GM12872 (cell line): ENCODE measurements at regions not wholly inside any gene's neighbourhood (a gene's known extent, or its start where the extent isn't known, plus 50 kb on each side); places are given as distances from the start of the nearest gene placed in this dataset.

ENCODE experiments used
- CTCF ChIP-seq: IDR thresholded peaks from 3 replicates; pipeline ENCODE4 v1.5.1; 2011; ENCODE audit warnings: low read depth, mild to moderate bottlenecking, low read length, moderate library complexity; ENCODE audit not compliant: insufficient read depth

- TF ChIP-seq CTCF: no peak
Observed at GRCh38 chr19:32061315-32061714, 284.1 kb upstream of the ZNF507 start.

DNA sequence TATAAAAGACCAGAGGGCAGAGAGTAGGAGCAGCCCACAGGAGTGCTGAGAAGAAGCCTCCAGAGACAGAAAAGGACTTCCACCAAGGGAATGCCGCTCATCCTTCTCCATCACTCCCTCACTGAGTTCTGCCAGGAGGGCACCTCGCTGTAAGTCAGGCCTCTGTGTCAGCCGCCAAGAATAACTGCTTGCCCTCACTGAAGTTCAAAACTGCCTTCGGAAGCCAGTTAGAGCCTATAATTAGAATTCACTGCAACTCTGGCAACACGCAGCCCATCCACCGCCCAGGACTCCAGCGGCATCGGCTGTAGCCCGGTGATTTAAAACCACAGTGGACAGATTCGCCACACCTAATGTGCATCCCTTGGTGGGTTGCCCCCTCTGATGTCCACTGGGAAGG, 281.8 kb upstream of the ZNF507 start:
- no peak for TF ChIP-seq CTCF

- TF ChIP-seq CTCF: no peak
Observed at GRCh38 chr19:32066056-32066455, 279.4 kb upstream of the ZNF507 start.

- TF ChIP-seq CTCF: no peak
Observed at GRCh38 chr19:32067685-32068084, 277.7 kb upstream of the ZNF507 start.

DNA sequence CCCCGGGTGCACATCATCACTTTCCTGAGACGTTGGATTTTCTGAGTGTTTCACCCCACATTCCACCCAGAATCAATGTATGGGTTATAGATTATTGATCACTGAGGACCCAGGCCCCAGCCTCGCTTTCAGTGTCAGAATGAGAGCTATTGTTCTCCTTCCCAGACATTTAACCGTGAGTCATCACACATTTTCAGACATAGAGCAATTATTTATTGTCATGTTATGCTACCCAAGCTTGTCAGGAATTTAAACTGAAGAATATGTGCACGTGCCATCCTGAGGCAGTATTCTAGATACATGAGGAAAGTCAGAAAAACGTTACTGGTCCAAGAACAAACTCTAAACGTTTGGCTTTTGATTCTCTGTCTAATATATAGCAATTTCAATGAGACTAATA, 276.6 kb upstream of the ZNF507 start:
- TF ChIP-seq CTCF: no peak

- no peak for TF ChIP-seq CTCF
Observed at GRCh38 chr19:32070101-32070500, 275.3 kb upstream of the ZNF507 start.

GRCh38 chr19:32082028-32082427, 263.4 kb upstream of the ZNF507 start:
- TF ChIP-seq CTCF: no peak

DNA sequence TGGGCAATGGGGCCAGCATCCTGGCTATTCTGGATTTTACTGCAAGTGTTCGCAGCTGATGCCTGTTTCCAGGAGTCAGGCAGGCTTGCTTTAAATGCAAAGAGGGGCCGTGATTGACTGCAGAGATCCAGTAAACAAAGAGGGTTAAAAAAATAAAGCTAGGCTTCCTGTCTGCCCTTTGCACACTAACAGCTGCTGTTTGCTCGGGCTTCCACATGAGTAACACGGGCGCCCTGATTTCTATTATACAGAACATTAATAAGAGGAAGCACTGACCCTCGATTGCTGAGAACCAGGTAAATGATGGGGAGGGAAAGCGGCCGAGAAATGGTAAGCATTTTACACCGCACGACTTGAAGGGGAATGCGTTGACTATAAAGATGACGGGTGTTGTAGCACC, 254.2 kb upstream of the ZNF507 start:
- TF ChIP-seq CTCF: no peak
